Erythroblast (primary cell): ENCODE measurements at regions not wholly inside any gene's neighbourhood (a gene's known extent, or its start where the extent isn't known, plus 50 kb on each side); places are given as distances from the start of the nearest gene placed in this dataset.

Experiments
- GATA1 ChIP-seq: IDR thresholded peaks from 2 replicates; pipeline ENCODE4 v1.6.1; 2011; ENCODE audit warnings: low read depth, mild to moderate bottlenecking, control low read depth, low read length, moderate library complexity
- POLR2A ChIP-seq: IDR thresholded peaks from 2 replicates; pipeline ENCODE4 v1.6.1; 2011; ENCODE audit warnings: mild to moderate bottlenecking, low read length

DNA sequence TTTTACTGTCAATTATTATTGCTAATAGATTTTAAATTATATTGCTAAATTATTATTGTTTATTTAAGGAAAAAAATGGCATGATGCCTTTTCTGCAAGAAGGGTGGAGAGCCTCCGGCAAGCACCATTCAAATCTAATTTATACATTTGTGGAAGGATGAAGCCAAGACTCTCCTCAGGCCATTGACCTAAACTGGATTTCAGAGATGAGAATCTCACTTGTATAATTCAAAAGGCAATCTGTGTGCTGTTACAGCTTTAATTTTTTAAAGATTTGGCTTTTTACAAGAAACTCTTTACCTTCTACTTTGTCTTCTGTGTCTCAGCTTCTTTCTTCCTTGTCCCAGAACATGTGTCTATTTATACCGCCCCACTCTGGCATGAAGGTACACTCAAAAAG lies 722.5 kb downstream of the ETS1 start:
- TF ChIP-seq POLR2A, result no peak
- TF ChIP-seq GATA1, result no peak
